OCI-LY1 (cell line): ENCODE measurements at regions not wholly inside any gene's neighbourhood (a gene's known extent, or its start where the extent isn't known, plus 50 kb on each side); places are given as distances from the start of the nearest gene placed in this dataset.

Experiments
- H2AFZ ChIP-seq: fragments of 200-600 bp; sonication (generic), shearing (Covaris generic); 2 replicates; pipeline ENCODE4 v1.6.0; 2014; ENCODE audit warnings: antibody characterized with exemption, mild to moderate bottlenecking, low read length
- H3F3A ChIP-seq: fragments of 200-600 bp; sonication (generic), shearing (Covaris generic); 2 replicates; pipeline ENCODE4 v1.6.0; 2014; ENCODE audit warnings: mild to moderate bottlenecking, antibody characterized with exemption, low read length, moderate library complexity; ENCODE audit not compliant: insufficient read depth
- H3K27ac ChIP-seq: fragments of 200-600 bp; sonication (generic); 2 replicates; pipeline ENCODE4 v1.5.1; 2014; ENCODE audit warnings: low read length, mixed run types, mild to moderate bottlenecking, low read depth; ENCODE audit not compliant: poor library complexity, severe bottlenecking
- H3K27me3 ChIP-seq: fragments of 200-600 bp; sonication (generic); 2 replicates; pipeline ENCODE4 v1.6.0; 2014; ENCODE audit warnings: antibody characterized with exemption, mild to moderate bottlenecking, low read length, moderate library complexity; ENCODE audit not compliant: insufficient read depth
- H3K36me3 ChIP-seq: fragments of 200-600 bp; sonication (generic); 2 replicates; pipeline ENCODE4 v1.6.1; 2014; ENCODE audit warnings: mild to moderate bottlenecking, antibody characterized with exemption, low read length, moderate library complexity, mixed read lengths; ENCODE audit not compliant: insufficient read depth
- H3K4me1 ChIP-seq: fragments of 200-600 bp; sonication (generic); 2 replicates; pipeline ENCODE4 v1.5.1; 2014; ENCODE audit warnings: mild to moderate bottlenecking, low read length, moderate library complexity; ENCODE audit not compliant: insufficient read depth, severe bottlenecking
- H3K4me2 ChIP-seq: fragments of 200-600 bp; sonication (generic), shearing (Covaris generic); 2 replicates; pipeline ENCODE4 v1.6.1; 2014; ENCODE audit warnings: low read length
- H3K4me3 ChIP-seq: fragments of 200-600 bp; sonication (generic); 2 replicates; pipeline ENCODE4 v1.5.1; 2014; ENCODE audit warnings: low read length, low read depth, mild to moderate bottlenecking, mixed read lengths; ENCODE audit not compliant: poor library complexity, severe bottlenecking
- H3K79me2 ChIP-seq: fragments of 200-600 bp; shearing (Covaris generic); 2 replicates; pipeline ENCODE4 v1.6.1; 2016; ENCODE audit warnings: mixed run types, low read length, mixed read lengths; ENCODE audit not compliant: insufficient read depth
- H3K9ac ChIP-seq: fragments of 200-600 bp; sonication (generic), shearing (Covaris generic); 2 replicates; pipeline ENCODE4 v1.6.1; 2014; ENCODE audit warnings: mild to moderate bottlenecking, low read length, mixed read lengths
- H3K9me2 ChIP-seq: fragments of 200-600 bp; sonication (generic), shearing (Covaris generic); 2 replicates; pipeline ENCODE4 v1.6.1; 2014; ENCODE audit warnings: low read depth, mild to moderate bottlenecking, low read length, mixed read lengths
- H3K9me3 ChIP-seq: fragments of 200-600 bp; shearing (Covaris generic); 2 replicates; pipeline ENCODE4 v1.6.1; 2014; ENCODE audit warnings: low read length, mixed read lengths
- H4K20me1 ChIP-seq: fragments of 200-600 bp; sonication (generic), shearing (Covaris generic); 2 replicates; pipeline ENCODE4 v1.6.0; 2016; ENCODE audit warnings: mild to moderate bottlenecking, low read length; ENCODE audit not compliant: insufficient read depth
- CTCF ChIP-seq: fragments of 200-600 bp; sonication (generic), shearing (Covaris generic); IDR thresholded peaks from 2 replicates; pipeline ENCODE4 v1.5.1; 2017; ENCODE audit warnings: mild to moderate bottlenecking, antibody characterized with exemption, low read length, moderate library complexity, mixed read lengths
- EZH2 ChIP-seq: fragments of 200-600 bp; sonication (generic), shearing (Covaris generic); IDR thresholded peaks from 2 replicates; pipeline ENCODE4 v1.8.0; 2017; ENCODE audit warnings: borderline replicate concordance, mixed run types, mild to moderate bottlenecking, antibody characterized with exemption, low read length, moderate library complexity, mixed read lengths

GRCh38 chr1:114234408-114235124, 80.9 kb upstream of the SYT6 start:
- Histone ChIP-seq H3K4me1 (peaks cover 4% of the 10 kb centered on the region), H3K4me3 (no peak overlapping the region), H3K4me2 (no peak overlapping the region)

GRCh38 chr1:114232691-114233090, 79.0 kb upstream of the SYT6 start:
- Histone ChIP-seq H3K9me3 (no peaks in the 10 kb centered on the region), H3K9me2 (no peaks in the 10 kb centered on the region), H3F3A (no peaks in the 10 kb centered on the region), H3K4me2 (no peak overlapping the region), H2AFZ (no peak overlapping the region), H3K27ac (no peak overlapping the region), H3K36me3 (no peaks in the 10 kb centered on the region), H3K79me2 (no peaks in the 10 kb centered on the region), H3K4me1 (peaks cover 4% of the 10 kb centered on the region), H3K4me3 (no peak overlapping the region), H3K27me3 (no peaks in the 10 kb centered on the region), H4K20me1 (no peaks in the 10 kb centered on the region), H3K9ac (no peak overlapping the region)
- TF ChIP-seq EZH2 (no peak), CTCF (no peak)

More at GRCh38 chr1:114234408-114235124, 80.9 kb upstream of the SYT6 start:
- no peaks in the 10 kb centered on the region for H4K20me1 ChIP-seq
- no peaks in the 10 kb centered on the region for H3K9me3 ChIP-seq
- TF ChIP-seq EZH2 (no peak), CTCF (no peak)
- H3F3A ChIP-seq: no peaks in the 10 kb centered on the region
- H2AFZ ChIP-seq: no peak overlapping the region
- H3K9ac ChIP-seq: no peak overlapping the region
- H3K27me3 ChIP-seq: no peaks in the 10 kb centered on the region
- H3K9me2 ChIP-seq: no peaks in the 10 kb centered on the region
- no peaks in the 10 kb centered on the region for H3K79me2 ChIP-seq
- H3K27ac ChIP-seq: no peak overlapping the region
- H3K36me3 ChIP-seq: no peaks in the 10 kb centered on the region

- Histone ChIP-seq H3K9me2 (no peaks in the 10 kb centered on the region), H3F3A (no peaks in the 10 kb centered on the region), H3K27me3 (no peaks in the 10 kb centered on the region), H3K4me2 (no peak overlapping the region), H4K20me1 (no peaks in the 10 kb centered on the region), H2AFZ (no peak overlapping the region), H3K27ac (no peak overlapping the region), H3K9ac (no peak overlapping the region), H3K4me1 (peaks cover 4% of the 10 kb centered on the region), H3K9me3 (no peaks in the 10 kb centered on the region), H3K36me3 (no peaks in the 10 kb centered on the region), H3K79me2 (no peaks in the 10 kb centered on the region), H3K4me3 (no peak overlapping the region)
- TF ChIP-seq CTCF: no peak
- no peak for TF ChIP-seq EZH2
Observed at GRCh38 chr1:114231301-114231700, 77.6 kb upstream of the SYT6 start.
